IPS-20b (cell line): ENCODE measurements at regions not wholly inside any gene's neighbourhood (a gene's known extent, or its start where the extent isn't known, plus 50 kb on each side); places are given as distances from the start of the nearest gene placed in this dataset.
"Not testable (repeated sequence)": the region's sequence is repeated elsewhere in the genome, so short reads cannot be mapped to it uniquely, and the experiment has no call there.

Experiments used
- H3K27ac ChIP-seq: one replicate; pipeline ENCODE4 v1.5.1; 2013; ENCODE audit warnings: low read length
- H3K27me3 ChIP-seq: 2 replicates; pipeline ENCODE4 v1.6.1; 2013; ENCODE audit warnings: mild to moderate bottlenecking, low read length, inconsistent platforms; ENCODE audit not compliant: insufficient read depth
- H3K36me3 ChIP-seq: 2 replicates; pipeline ENCODE4 v1.6.1; 2013; ENCODE audit warnings: low read depth, mild to moderate bottlenecking, inconsistent platforms, low read length, moderate library complexity; ENCODE audit not compliant: insufficient read depth
- H3K4me1 ChIP-seq: 2 replicates; pipeline ENCODE4 v1.6.1; 2013; ENCODE audit warnings: mild to moderate bottlenecking, control low read depth, inconsistent platforms, low read length, moderate library complexity; ENCODE audit not compliant: insufficient read depth
- H3K4me3 ChIP-seq: 2 replicates; pipeline ENCODE4 v1.5.1; 2013; ENCODE audit warnings: mild to moderate bottlenecking, low read length, inconsistent platforms
- H3K9ac ChIP-seq: 2 replicates; pipeline ENCODE4 v1.6.1; 2013; ENCODE audit warnings: low read depth, mild to moderate bottlenecking, inconsistent platforms, low read length, moderate library complexity
- H3K9me3 ChIP-seq: 2 replicates; pipeline ENCODE4 v1.6.1; 2013; ENCODE audit warnings: mild to moderate bottlenecking, low read depth, low read length, inconsistent platforms; ENCODE audit not compliant: insufficient read depth

DNA sequence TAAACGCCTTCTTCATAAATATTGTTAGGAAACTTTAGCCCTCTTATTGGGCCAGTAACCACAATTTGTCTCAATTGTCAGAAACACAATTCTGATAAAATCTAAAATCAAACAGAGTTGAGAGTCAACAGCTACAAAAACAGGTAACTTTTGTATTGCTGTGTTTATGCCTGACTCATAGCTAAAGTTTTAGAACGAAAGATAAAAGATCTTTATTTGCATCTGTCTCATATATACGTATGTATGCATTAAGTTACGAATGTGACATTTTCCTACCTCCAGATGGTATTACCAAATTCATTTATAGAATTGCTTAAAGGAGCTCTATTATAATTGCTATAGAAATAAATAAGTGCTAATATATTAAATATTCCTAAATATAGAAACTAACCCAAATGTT, 887.9 kb upstream of the NDST4 start:
- Histone ChIP-seq H3K27ac (no peak overlapping the region), H3K4me3 (no peak overlapping the region), H3K9me3 (no peaks in the 10 kb centered on the region), H3K9ac (no peak overlapping the region), H3K36me3 (no peaks in the 10 kb centered on the region), H3K4me1 (no peaks in the 10 kb centered on the region), H3K27me3 (no peaks in the 10 kb centered on the region)

DNA sequence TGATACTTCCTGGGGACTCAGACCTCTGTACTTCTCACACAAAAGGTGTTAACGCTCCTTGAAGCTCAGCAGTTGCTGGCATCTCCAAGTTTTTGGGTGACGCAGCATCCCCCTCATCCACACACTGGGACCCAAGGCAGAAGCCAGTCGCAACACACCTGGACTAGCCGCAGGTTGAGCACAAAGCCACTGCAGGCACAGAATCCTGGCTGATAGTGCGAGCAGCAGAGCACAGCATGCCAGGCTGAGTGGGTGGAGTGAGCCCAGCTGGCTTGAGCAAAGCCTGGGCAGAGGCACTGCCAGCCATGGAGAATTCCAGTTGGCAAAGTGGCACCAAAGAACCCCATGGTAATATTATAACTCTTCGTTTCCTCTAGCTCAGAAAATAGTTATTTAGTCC, 873.2 kb upstream of the NDST4 start:
- no peak overlapping the region for H3K9ac ChIP-seq
- peaks cover 12% of the 10 kb centered on the region; the same call in 1 of the 2 replicates for H3K9me3 ChIP-seq
- H3K4me3 ChIP-seq, result no peak overlapping the region

DNA sequence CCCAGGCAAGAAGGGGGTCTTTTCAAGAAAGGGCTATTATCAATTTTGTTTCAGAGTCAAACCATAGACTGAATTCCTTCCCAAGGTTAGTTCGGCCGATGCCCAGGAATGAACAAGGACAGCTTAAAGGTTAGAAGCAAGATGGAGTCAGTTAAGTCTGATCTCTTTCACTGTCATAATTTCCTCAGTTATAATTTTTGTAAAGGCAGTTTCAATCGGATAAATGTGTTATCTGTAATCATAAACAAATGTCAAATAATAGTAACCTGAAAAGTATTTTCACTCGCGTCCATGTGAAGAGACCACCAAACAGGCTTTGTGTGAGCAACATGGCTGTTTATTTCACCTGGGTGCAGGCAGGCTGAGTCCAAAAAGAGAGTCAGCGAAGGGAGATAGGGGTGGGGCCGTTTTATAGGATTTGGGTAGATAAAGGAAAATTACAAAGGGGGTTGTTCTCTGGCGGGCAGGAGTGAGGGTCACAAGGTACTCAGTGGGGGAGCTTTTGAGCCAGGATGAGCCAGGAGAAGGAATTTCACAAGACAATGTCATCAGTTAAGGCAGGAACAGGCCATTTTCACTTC, 862.1 kb upstream of the NDST4 start:
- peak overlapping the region; percentile 72 for H3K27ac ChIP-seq
- H3K9ac ChIP-seq, result peak overlapping the region; percentile 76
- not testable (repeated sequence) for H3K36me3 ChIP-seq, H3K27me3 ChIP-seq, H3K9me3 ChIP-seq
- H3K4me3 ChIP-seq, result peak overlapping the region; percentile 13; the same call in 1 of the 2 replicates
- peaks cover 30% of the 10 kb centered on the region for H3K4me1 ChIP-seq

More for the DNA sequence above, 873.2 kb upstream of the NDST4 start:
- Histone ChIP-seq H3K27ac (no peak overlapping the region), H3K36me3 (no peaks in the 10 kb centered on the region), H3K27me3 (no peaks in the 10 kb centered on the region), H3K4me1 (no peaks in the 10 kb centered on the region)

DNA sequence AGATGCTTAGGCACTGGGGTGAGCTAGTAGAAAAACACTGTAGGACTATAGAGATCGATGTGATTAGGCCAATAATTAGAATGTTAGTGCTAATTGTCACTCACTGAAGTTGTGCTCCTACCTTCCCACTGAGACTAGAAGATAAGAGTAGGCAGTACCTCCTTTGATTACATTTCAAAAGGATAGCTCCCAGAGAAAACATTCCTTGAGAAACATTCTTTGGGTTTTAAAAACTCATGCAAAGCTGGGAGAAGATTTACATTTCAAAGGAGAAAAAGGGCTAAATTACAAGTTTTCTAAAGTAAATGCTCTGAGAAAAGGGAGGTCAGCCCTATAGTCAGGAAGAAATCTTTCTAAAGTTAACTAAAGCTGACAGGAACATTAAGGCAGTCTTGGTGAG, 860.3 kb upstream of the NDST4 start:
- Histone ChIP-seq H3K4me3 (peak overlapping the region; percentile 50; the same call in 1 of the 2 replicates), H3K36me3 (no peaks in the 10 kb centered on the region), H3K27ac (peak overlapping the region; percentile 75), H3K9ac (peak overlapping the region; percentile 71; the same call in 1 of the 2 replicates), H3K9me3 (peaks cover 3% of the 10 kb centered on the region; the same call in 1 of the 2 replicates), H3K4me1 (peaks cover 38% of the 10 kb centered on the region), H3K27me3 (no peaks in the 10 kb centered on the region)

DNA sequence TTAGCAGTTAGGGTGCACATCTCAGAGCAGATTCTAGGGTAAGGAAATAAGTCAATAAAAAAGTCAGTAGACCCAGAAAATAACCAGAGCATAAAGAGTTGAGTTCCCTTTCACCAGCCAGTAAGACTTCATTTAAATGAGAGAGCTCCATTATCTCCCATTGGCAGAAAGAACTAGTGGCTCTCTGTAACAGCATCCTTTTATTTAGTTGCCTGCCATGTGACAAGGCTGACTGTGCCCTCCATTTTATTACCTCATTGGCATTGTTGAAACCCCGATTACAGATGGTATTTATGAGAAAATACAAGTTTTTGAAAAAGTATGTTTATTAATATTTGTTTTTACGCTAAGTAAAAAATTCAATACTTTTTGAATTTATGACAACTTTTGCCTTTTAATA, 859.5 kb upstream of the NDST4 start:
- peak overlapping the region; percentile 71; the same call in 1 of the 2 replicates for H3K9ac ChIP-seq
- peaks cover 3% of the 10 kb centered on the region; the same call in 1 of the 2 replicates for H3K9me3 ChIP-seq
- peak overlapping the region; percentile 50; the same call in 1 of the 2 replicates for H3K4me3 ChIP-seq
- H3K27ac ChIP-seq, result peak overlapping the region; percentile 75
- H3K27me3 ChIP-seq, result no peaks in the 10 kb centered on the region
- H3K36me3 ChIP-seq, result no peaks in the 10 kb centered on the region
- H3K4me1 ChIP-seq, result peaks cover 38% of the 10 kb centered on the region

DNA sequence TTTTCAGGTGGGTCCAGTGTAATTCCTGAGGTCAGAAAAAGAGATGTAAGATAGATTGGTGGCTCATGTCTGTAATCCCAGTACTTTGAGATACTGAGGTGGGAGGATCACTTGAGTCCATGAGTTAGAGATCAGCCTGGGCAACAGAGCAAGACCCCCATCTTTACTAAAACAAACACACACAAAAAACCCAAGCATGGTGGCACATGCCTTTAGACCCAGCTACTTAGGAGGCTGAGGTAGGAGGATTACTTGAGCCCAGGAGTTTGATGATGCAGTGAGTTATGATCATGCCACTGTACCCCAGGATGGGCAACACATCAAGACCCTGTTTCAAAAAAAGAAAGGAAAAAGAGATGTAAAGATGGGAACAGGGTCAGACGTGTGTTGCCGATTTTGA, 857.4 kb upstream of the NDST4 start:
- Histone ChIP-seq H3K9ac (no peak overlapping the region), H3K27ac (no peak overlapping the region), H3K4me1 (peaks cover 38% of the 10 kb centered on the region), H3K36me3 (no peaks in the 10 kb centered on the region), H3K27me3 (no peaks in the 10 kb centered on the region), H3K4me3 (no peak overlapping the region), H3K9me3 (peaks cover 3% of the 10 kb centered on the region; the same call in 1 of the 2 replicates)

DNA sequence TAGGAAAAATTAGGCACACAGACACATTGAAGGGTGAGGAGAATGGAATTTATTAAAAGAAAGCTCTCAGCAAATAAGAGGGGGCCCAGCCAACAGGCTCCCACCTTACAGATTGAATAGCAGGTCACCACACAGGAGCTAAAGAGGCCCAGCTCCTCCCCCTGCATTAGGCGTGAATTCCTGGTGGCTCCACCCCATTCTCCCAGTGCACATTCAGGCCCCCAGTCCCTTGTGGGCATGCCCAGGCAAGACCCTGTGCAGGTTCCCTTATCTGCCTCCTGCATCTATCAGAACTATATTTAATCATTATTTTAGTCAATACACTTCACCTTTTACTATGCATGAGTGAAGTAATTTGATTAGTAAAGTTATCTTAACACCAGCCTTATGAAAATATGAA, 856.3 kb upstream of the NDST4 start:
- Histone ChIP-seq H3K4me3 (no peak overlapping the region), H3K9me3 (peaks cover 3% of the 10 kb centered on the region; the same call in 1 of the 2 replicates), H3K36me3 (no peaks in the 10 kb centered on the region), H3K27me3 (no peaks in the 10 kb centered on the region), H3K4me1 (peaks cover 29% of the 10 kb centered on the region), H3K27ac (no peak overlapping the region), H3K9ac (no peak overlapping the region)

DNA sequence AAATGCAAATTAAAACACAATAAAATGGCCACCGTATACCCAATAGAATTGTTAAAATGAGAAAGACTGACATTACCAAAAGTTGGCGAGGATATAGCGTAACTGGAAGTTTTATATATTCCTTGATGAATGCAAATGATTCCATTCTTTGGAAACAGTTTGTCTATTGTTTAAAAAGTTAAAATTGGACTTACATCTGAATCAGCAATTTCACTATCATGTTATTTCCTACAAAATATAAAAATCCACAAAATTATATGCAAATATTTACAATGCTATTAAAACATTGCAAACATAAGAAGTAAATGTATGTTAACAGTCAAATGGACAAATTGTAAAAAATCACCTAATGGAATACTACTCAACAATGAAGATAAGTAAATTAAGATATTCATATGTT, 852.2 kb upstream of the NDST4 start:
- no peaks in the 10 kb centered on the region for H3K36me3 ChIP-seq
- H3K27me3 ChIP-seq, result no peaks in the 10 kb centered on the region
- no peak overlapping the region for H3K9ac ChIP-seq
- H3K4me3 ChIP-seq, result no peak overlapping the region
- H3K27ac ChIP-seq, result no peak overlapping the region
- peaks cover 3% of the 10 kb centered on the region; the same call in 1 of the 2 replicates for H3K9me3 ChIP-seq
- peaks cover 8% of the 10 kb centered on the region for H3K4me1 ChIP-seq

DNA sequence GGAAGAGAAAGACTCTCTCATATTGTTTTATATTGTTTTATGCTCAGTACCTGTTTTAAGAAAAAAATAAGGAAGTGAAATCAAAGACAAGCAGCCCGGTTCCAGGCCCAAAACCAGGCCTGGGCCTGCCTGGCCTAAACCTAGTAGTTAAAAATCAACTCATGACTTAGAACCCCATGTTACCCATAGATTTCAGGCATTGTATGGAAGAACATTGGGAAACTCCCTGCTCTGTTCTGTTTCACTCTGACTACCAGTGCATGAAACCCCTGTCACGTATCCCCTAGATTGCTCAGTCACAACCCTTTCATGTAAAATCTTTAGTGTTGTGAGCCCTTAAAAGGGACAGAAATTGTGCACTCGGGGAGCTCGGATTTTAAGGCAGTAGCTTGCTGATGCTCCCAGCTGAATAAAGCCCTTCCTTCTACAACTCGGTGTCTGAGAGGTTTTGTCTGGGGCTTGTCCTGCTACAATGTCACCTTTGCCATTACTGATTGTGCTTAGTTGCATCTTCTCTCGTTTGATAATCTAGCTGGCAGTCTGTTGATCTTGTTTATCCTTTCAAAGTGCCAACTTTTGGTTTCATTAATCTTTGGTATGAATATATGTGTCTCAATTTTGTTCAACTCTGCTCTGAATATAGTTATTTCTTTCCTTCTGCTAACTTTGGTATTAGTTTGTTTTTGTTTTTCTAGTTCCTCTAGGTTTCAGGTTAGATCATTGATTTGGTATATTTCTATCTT, 842.8 kb upstream of the NDST4 start:
- H3K27me3 ChIP-seq, H3K4me1 ChIP-seq, H3K9ac ChIP-seq, H3K36me3 ChIP-seq, H3K27ac ChIP-seq, H3K9me3 ChIP-seq, H3K4me3 ChIP-seq: not testable (repeated sequence)

DNA sequence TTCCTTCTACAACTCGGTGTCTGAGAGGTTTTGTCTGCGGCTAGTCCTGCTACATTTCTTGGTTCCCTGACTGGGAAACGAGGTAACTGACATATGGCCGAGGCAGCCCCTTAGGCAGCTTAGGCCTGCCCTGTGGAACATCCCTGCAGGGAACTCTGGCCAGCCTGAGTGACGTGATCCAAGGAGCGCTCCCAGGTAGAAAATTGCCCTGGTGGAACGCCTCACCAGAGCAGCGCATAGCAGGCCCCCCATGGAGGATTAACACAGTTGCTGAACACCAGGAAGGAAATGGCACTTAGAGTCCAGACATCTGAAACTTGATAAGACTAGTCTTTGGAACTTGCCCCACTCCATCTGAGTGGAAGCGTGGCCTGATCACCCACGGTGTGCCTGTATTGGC, 837.4 kb upstream of the NDST4 start:
- Histone ChIP-seq H3K4me3 (no peak overlapping the region), H3K36me3 (no peaks in the 10 kb centered on the region), H3K27ac (no peak overlapping the region), H3K9me3 (no peaks in the 10 kb centered on the region), H3K4me1 (no peaks in the 10 kb centered on the region), H3K9ac (no peak overlapping the region), H3K27me3 (no peaks in the 10 kb centered on the region)

DNA sequence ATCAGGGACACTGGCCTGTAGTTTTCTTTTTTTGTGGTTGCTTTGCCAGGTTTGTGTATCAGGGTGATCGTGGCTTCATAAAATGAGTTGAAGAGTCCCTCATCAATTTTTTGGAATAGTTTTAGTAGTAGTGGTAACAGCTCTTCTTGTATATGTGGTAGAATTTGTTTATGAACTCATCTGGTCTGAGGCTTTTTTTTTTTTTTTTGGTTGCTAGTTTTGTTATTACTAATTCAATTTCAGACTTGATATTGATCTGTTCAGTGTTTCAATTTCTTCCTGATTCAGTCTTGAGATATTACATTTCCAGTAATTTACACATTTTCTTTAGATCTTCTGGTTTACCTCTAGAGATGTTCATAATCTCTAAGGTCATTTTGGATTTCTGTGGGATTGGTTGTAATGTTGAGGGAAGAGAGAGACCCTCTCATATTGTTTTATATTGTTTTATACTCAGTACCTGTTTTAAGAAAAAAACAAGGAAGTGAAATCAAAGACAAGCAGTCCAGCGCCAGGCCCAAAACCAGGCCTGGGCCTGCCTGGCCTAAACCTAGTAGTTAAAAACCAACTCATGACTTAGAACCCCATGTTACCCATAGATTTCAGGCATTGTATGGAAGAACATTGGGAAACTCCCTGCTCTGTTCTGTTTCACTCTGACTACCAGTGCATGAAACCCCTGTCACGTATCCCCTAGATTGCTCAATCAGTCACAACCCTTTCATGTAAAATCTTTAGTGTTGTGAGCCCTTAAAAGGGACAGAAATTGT, 836.7 kb upstream of the NDST4 start:
- H3K9me3 ChIP-seq, H3K27me3 ChIP-seq, H3K27ac ChIP-seq, H3K36me3 ChIP-seq, H3K9ac ChIP-seq, H3K4me1 ChIP-seq, H3K4me3 ChIP-seq: not testable (repeated sequence)
